PFSK-1 (cell line): ENCODE measurements at regions not wholly inside any gene's neighbourhood (a gene's known extent, or its start where the extent isn't known, plus 50 kb on each side); places are given as distances from the start of the nearest gene placed in this dataset.

Experiments
- FOXP2 ChIP-seq: optimal IDR thresholded peaks from 2 replicates; pipeline ENCODE3; 2011; ENCODE audit warnings: borderline replicate concordance, control low read depth, inconsistent platforms; ENCODE audit not compliant: insufficient read depth; ENCODE audit errors: extremely low read length, extremely low read depth
- POLR2AphosphoS5 ChIP-seq: IDR thresholded peaks from 2 replicates; pipeline ENCODE4 v1.6.1; 2012; ENCODE audit warnings: low read depth, mild to moderate bottlenecking, control low read depth, low read length, moderate library complexity
- REST ChIP-seq, 2 experiments: IDR thresholded peaks; 2 replicates each; pipeline versions ENCODE4 v1.6.1 to v1.8.0; 2011 to 2012; ENCODE audit warnings: low read depth in 2 of 2, low read length in 2 of 2, control low read depth in 1 of 2, inconsistent platforms in 1 of 2, mild to moderate bottlenecking in 1 of 2, moderate library complexity in 1 of 2; ENCODE audit not compliant: insufficient read depth in 1 of 2
- SIN3A ChIP-seq: IDR thresholded peaks from 2 replicates; pipeline ENCODE4 v1.6.1; 2012; ENCODE audit warnings: mild to moderate bottlenecking, low read length, moderate library complexity, borderline replicate concordance; ENCODE audit not compliant: insufficient read depth
- TAF1 ChIP-seq: IDR thresholded peaks from 2 replicates; pipeline ENCODE4 v1.6.1; 2012; ENCODE audit warnings: low read length, control low read depth, borderline replicate concordance; ENCODE audit not compliant: insufficient read depth

GRCh38 chr6:104014163-104014959 lies 845.4 kb downstream of the HACE1 start:
- TF ChIP-seq TAF1: no peak
- TF ChIP-seq REST (IDR thresholded peaks at IDR 0.05; ENCODE audit: insufficient read depth in 1 of 2, low read depth in 2 of 2, low read length in 2 of 2): no peak
- no peak for TF ChIP-seq SIN3A
- no peak for TF ChIP-seq POLR2AphosphoS5
- TF ChIP-seq FOXP2: no peak
